ENCODE measurements at regions not wholly inside any gene's neighbourhood (a gene's known extent, or its start where the extent isn't known, plus 50 kb on each side); places are given as distances from the start of the nearest gene placed in this dataset.

DNA sequence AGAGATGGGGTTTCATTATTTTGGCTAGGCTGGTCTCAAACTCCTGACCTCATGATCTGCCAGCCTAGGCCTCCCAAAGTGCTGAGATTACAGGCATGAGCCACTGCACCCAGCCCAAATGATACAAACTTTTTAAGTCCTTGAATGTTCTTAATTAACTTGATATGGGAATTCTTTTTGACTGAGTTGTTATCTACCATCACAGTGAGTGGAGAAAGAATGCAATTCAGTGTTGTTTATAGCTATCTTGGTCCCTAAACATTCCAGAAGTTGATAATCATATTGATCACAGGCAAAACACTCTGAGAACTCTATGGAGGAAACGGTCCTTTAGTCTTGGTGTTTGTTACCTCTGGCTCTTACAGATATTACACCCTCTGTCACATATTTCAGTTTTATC lies 1072.5 kb downstream of the SUCLG1 start:
- TF ChIP-seq, protein P1, sequence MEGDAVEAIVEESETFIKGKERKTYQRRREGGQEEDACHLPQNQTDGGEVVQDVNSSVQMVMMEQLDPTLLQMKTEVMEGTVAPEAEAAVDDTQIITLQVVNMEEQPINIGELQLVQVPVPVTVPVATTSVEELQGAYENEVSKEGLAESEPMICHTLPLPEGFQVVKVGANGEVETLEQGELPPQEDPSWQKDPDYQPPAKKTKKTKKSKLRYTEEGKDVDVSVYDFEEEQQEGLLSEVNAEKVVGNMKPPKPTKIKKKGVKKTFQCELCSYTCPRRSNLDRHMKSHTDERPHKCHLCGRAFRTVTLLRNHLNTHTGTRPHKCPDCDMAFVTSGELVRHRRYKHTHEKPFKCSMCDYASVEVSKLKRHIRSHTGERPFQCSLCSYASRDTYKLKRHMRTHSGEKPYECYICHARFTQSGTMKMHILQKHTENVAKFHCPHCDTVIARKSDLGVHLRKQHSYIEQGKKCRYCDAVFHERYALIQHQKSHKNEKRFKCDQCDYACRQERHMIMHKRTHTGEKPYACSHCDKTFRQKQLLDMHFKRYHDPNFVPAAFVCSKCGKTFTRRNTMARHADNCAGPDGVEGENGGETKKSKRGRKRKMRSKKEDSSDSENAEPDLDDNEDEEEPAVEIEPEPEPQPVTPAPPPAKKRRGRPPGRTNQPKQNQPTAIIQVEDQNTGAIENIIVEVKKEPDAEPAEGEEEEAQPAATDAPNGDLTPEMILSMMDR (IDR thresholded peaks at IDR 0.05; ENCODE audit: insufficient read depth, low read length, poor library complexity, severe bottlenecking) = no peak
- TF ChIP-seq EZH2phosphoT487 (conservative IDR thresholded peaks at IDR 0.05; ENCODE audit: low read length) = no peak

All from SU-DHL-6 (cell line).